Mesodermal cell (in vitro differentiated cells): ENCODE measurements at regions not wholly inside any gene's neighbourhood (a gene's known extent, or its start where the extent isn't known, plus 50 kb on each side); places are given as distances from the start of the nearest gene placed in this dataset.

Experiments
- H3K27ac ChIP-seq: 2 replicates; pipeline ENCODE4 v1.7.0; 2013; ENCODE audit warnings: mild to moderate bottlenecking, low read depth, low read length, moderate library complexity; ENCODE audit not compliant: severe bottlenecking
- H3K36me3 ChIP-seq: 2 replicates; pipeline ENCODE4 v1.7.1; 2013; ENCODE audit warnings: mild to moderate bottlenecking, low read length, moderate library complexity; ENCODE audit not compliant: control insufficient read depth, insufficient read depth
- H3K4me1 ChIP-seq: one replicate; pipeline ENCODE4 v1.7.1; 2013; ENCODE audit warnings: mild to moderate bottlenecking, low read length; ENCODE audit not compliant: insufficient read depth, control insufficient read depth, poor library complexity, severe bottlenecking
- H3K4me3 ChIP-seq: 2 replicates; pipeline ENCODE4 v1.7.0; 2013; ENCODE audit warnings: low read length, control low read depth, mild to moderate bottlenecking; ENCODE audit not compliant: insufficient read depth, poor library complexity, severe bottlenecking; ENCODE audit errors: extremely low read depth
- H3K9me3 ChIP-seq: 2 replicates; pipeline ENCODE4 v1.7.1; 2013; ENCODE audit warnings: mild to moderate bottlenecking, low read length, moderate library complexity; ENCODE audit not compliant: control insufficient read depth
- WGBS, 2 experiments: methylation state at CpG; one replicate each; pipeline ENCODE4 v1.1.5; 2013; ENCODE audit warnings: missing lambda C conversion rate in 2 of 2; ENCODE audit not compliant: insufficient coverage in 2 of 2; 5-methylcytosine and 5-hydroxymethylcytosine counted together

- H3K36me3 ChIP-seq, result no peaks in the 10 kb centered on the region
- no peak overlapping the region for H3K4me3 ChIP-seq
- H3K4me1 ChIP-seq, result no peaks in the 10 kb centered on the region
- no CpG with 5 or more reads among the region's 1 CpG for WGBS, 2 experiments
- no peak overlapping the region for H3K27ac ChIP-seq
- no peaks in the 10 kb centered on the region for H3K9me3 ChIP-seq
Measured at GRCh38 chr16:62907562-62907961, 871.3 kb upstream of the CDH8 start.

GRCh38 chr16:62903961-62904502 is 867.8 kb upstream of the CDH8 start:
- Histone ChIP-seq H3K4me1 (no peaks in the 10 kb centered on the region), H3K27ac (no peak overlapping the region), H3K9me3 (no peaks in the 10 kb centered on the region), H3K36me3 (no peaks in the 10 kb centered on the region), H3K4me3 (no peak overlapping the region)
- 81 to 96% methylated on average over 5 of the region's 5 CpGs for WGBS, 2 experiments

GRCh38 chr16:62899737-62900136 is 863.5 kb upstream of the CDH8 start:
- H3K4me1 ChIP-seq, result no peaks in the 10 kb centered on the region
- H3K27ac ChIP-seq, result no peak overlapping the region
- H3K9me3 ChIP-seq, result no peaks in the 10 kb centered on the region
- no peak overlapping the region for H3K4me3 ChIP-seq
- 80% methylated on average over 1 of the region's 1 CpG; no CpG with 5 or more reads in 1 of the 2 experiments for WGBS, 2 experiments
- no peaks in the 10 kb centered on the region for H3K36me3 ChIP-seq

GRCh38 chr16:62889097-62889496 is 852.9 kb upstream of the CDH8 start:
- no peak overlapping the region for H3K4me3 ChIP-seq
- no peak overlapping the region for H3K27ac ChIP-seq
- WGBS, 2 experiments, result no CpG with 5 or more reads among the region's 2 CpGs
- H3K9me3 ChIP-seq, result no peaks in the 10 kb centered on the region
- H3K4me1 ChIP-seq, result no peaks in the 10 kb centered on the region
- no peaks in the 10 kb centered on the region for H3K36me3 ChIP-seq

- H3K9me3 ChIP-seq, result no peaks in the 10 kb centered on the region
- no peaks in the 10 kb centered on the region for H3K36me3 ChIP-seq
- no peak overlapping the region for H3K27ac ChIP-seq
- no peak overlapping the region for H3K4me3 ChIP-seq
- 69 to 71% methylated on average over 4 to 5 of the region's 5 CpGs for WGBS, 2 experiments
- H3K4me1 ChIP-seq, result no peaks in the 10 kb centered on the region
Measured at GRCh38 chr16:62883509-62883908, 847.3 kb upstream of the CDH8 start.

- H3K4me1 ChIP-seq, result no peaks in the 10 kb centered on the region
- H3K36me3 ChIP-seq, result no peaks in the 10 kb centered on the region
- no peak overlapping the region for H3K4me3 ChIP-seq
- H3K27ac ChIP-seq, result no peak overlapping the region
- WGBS, 2 experiments, result 96 to 100% methylated on average over 2 to 4 of the region's 5 CpGs
- no peaks in the 10 kb centered on the region for H3K9me3 ChIP-seq
Measured at GRCh38 chr16:62882552-62883221, 846.4 kb upstream of the CDH8 start.

GRCh38 chr16:62876133-62876532 is 839.9 kb upstream of the CDH8 start:
- Histone ChIP-seq H3K4me1 (no peaks in the 10 kb centered on the region), H3K27ac (no peak overlapping the region), H3K36me3 (no peaks in the 10 kb centered on the region), H3K4me3 (no peak overlapping the region), H3K9me3 (no peaks in the 10 kb centered on the region)
- 82 to 90% methylated on average over 1 of the region's 1 CpG for WGBS, 2 experiments

GRCh38 chr16:62872339-62872738 is 836.1 kb upstream of the CDH8 start:
- no CpG with 5 or more reads among the region's 1 CpG for WGBS, 2 experiments
- no peak overlapping the region for H3K27ac ChIP-seq
- no peaks in the 10 kb centered on the region for H3K9me3 ChIP-seq
- no peaks in the 10 kb centered on the region for H3K36me3 ChIP-seq
- no peak overlapping the region for H3K4me3 ChIP-seq
- no peaks in the 10 kb centered on the region for H3K4me1 ChIP-seq

- no peak overlapping the region for H3K27ac ChIP-seq
- H3K4me3 ChIP-seq, result no peak overlapping the region
- no peaks in the 10 kb centered on the region for H3K4me1 ChIP-seq
- H3K9me3 ChIP-seq, result no peaks in the 10 kb centered on the region
- H3K36me3 ChIP-seq, result no peaks in the 10 kb centered on the region
Measured at GRCh38 chr16:62870554-62870953, 834.3 kb upstream of the CDH8 start.

GRCh38 chr16:62869837-62870236 is 833.6 kb upstream of the CDH8 start:
- H3K36me3 ChIP-seq, result no peaks in the 10 kb centered on the region
- H3K4me3 ChIP-seq, result no peak overlapping the region
- H3K9me3 ChIP-seq, result no peaks in the 10 kb centered on the region
- WGBS, 2 experiments, result 100% methylated on average over 2 of the region's 4 CpGs; no CpG with 5 or more reads in 1 of the 2 experiments
- H3K4me1 ChIP-seq, result no peaks in the 10 kb centered on the region
- H3K27ac ChIP-seq, result no peak overlapping the region

- WGBS, 2 experiments, result 71 to 92% methylated on average over 1 of the region's 2 CpGs
- no peaks in the 10 kb centered on the region for H3K9me3 ChIP-seq
- H3K4me3 ChIP-seq, result no peak overlapping the region
- H3K27ac ChIP-seq, result no peak overlapping the region
- no peaks in the 10 kb centered on the region for H3K36me3 ChIP-seq
- no peaks in the 10 kb centered on the region for H3K4me1 ChIP-seq
Measured at GRCh38 chr16:62863139-62863538, 826.9 kb upstream of the CDH8 start.
